Lower lobe of right lung (tissue), 2 donors: ENCODE measurements at regions not wholly inside any gene's neighbourhood (a gene's known extent, or its start where the extent isn't known, plus 50 kb on each side); places are given as distances from the start of the nearest gene placed in this dataset.
"Not testable (repeated sequence)": the region's sequence is repeated elsewhere in the genome, so short reads cannot be mapped to it uniquely, and the experiment has no call there.

Experiments
- ATAC-seq, 2 donors: fragments of 200-7000 bp; cut with Tn5 transposase; one replicate each; pipeline ENCODE4 v1.9.1; 2020 to 2022; ENCODE audit warnings: mild to moderate bottlenecking in 2 of 2, moderate library complexity in 2 of 2
- DNase-seq: peaks from one replicate; pipeline ENCODE4 v3.0.0-alpha.2; 2020
- H3K27ac ChIP-seq: fragments of 200-600 bp; one replicate; pipeline ENCODE4 v1.8.0; 2022
- H3K27me3 ChIP-seq: fragments of 200-600 bp; one replicate; pipeline ENCODE4 v1.8.0; 2022; ENCODE audit warnings: low read depth
- H3K36me3 ChIP-seq: fragments of 200-600 bp; one replicate; pipeline ENCODE4 v1.8.0; 2022; ENCODE audit warnings: mild to moderate bottlenecking
- H3K4me1 ChIP-seq: fragments of 200-600 bp; one replicate; pipeline ENCODE4 v1.8.0; 2022
- H3K4me3 ChIP-seq: fragments of 200-600 bp; one replicate; pipeline ENCODE4 v1.8.0; 2022; ENCODE audit warnings: mild to moderate bottlenecking
- H3K9me3 ChIP-seq: fragments of 200-600 bp; one replicate; pipeline ENCODE4 v1.8.0; 2022
- CTCF ChIP-seq: fragments of 200-600 bp; IDR thresholded peaks from one replicate; pipeline ENCODE4 v1.8.0; 2022; ENCODE audit warnings: antibody characterized with exemption, mild to moderate bottlenecking
- intact Hi-C: fragments of 100-400 bp; cut with DNase I; formaldehyde crosslinking; loops from one replicate; pipeline ENCODE4 v1.11.0; 2022
- donor health status: DM: no; HTN: yes; CAD: no; lungs with severe emphysema.

GRCh38 chr22:34623580-34623979, 442.4 kb upstream of the ISX start:
- no peaks in the 10 kb centered on the region for H3K27me3 ChIP-seq
- no peaks in the 10 kb centered on the region for H3K4me1 ChIP-seq
- no peak for TF ChIP-seq CTCF
- H3K36me3 ChIP-seq, result no peaks in the 10 kb centered on the region
- DNase-seq (no peak), ATAC-seq (no peak)
- no peak overlapping the region for H3K4me3 ChIP-seq
- intact Hi-C loops, result no loop called here
- no peak overlapping the region for H3K27ac ChIP-seq
- no peaks in the 10 kb centered on the region for H3K9me3 ChIP-seq

- H3K4me1 ChIP-seq, DNase-seq, intact Hi-C loops, H3K27me3 ChIP-seq, H3K36me3 ChIP-seq, H3K9me3 ChIP-seq, H3K27ac ChIP-seq, H3K4me3 ChIP-seq, ATAC-seq: not testable (repeated sequence)
Measured at GRCh38 chr22:34625892-34626291, 440.1 kb upstream of the ISX start.

GRCh38 chr22:34638128-34638527, 427.8 kb upstream of the ISX start:
- H3K9me3 ChIP-seq, result no peaks in the 10 kb centered on the region
- no peaks in the 10 kb centered on the region for H3K4me1 ChIP-seq
- DNase-seq, result no peak
- H3K27me3 ChIP-seq, result peaks cover 3% of the 10 kb centered on the region
- no peak for TF ChIP-seq CTCF
- no peak overlapping the region for H3K27ac ChIP-seq
- H3K36me3 ChIP-seq, result no peaks in the 10 kb centered on the region
- no peak for ATAC-seq
- intact Hi-C loops, result no loop called here
- H3K4me3 ChIP-seq, result no peak overlapping the region

- no peak for TF ChIP-seq CTCF
- intact Hi-C loops, result no loop called here
- Histone ChIP-seq H3K27me3 (peaks cover 7% of the 10 kb centered on the region), H3K4me1 (no peaks in the 10 kb centered on the region), H3K27ac (no peak overlapping the region), H3K36me3 (no peaks in the 10 kb centered on the region), H3K4me3 (no peak overlapping the region), H3K9me3 (no peaks in the 10 kb centered on the region)
- DNase-seq (no peak), ATAC-seq (no peak)
Measured at GRCh38 chr22:34639911-34640310, 426.0 kb upstream of the ISX start.

GRCh38 chr22:34645375-34645774, 420.6 kb upstream of the ISX start:
- H3K9me3 ChIP-seq, result no peaks in the 10 kb centered on the region
- intact Hi-C loops, result no loop called here
- no peaks in the 10 kb centered on the region for H3K4me1 ChIP-seq
- TF ChIP-seq CTCF, result no peak
- no peak overlapping the region for H3K27ac ChIP-seq
- H3K36me3 ChIP-seq, result no peaks in the 10 kb centered on the region
- no peak overlapping the region for H3K4me3 ChIP-seq
- no peak for DNase-seq
- peaks cover 7% of the 10 kb centered on the region for H3K27me3 ChIP-seq
- no peak for ATAC-seq

GRCh38 chr22:34669001-34669400, 397.0 kb upstream of the ISX start:
- Histone ChIP-seq H3K9me3 (no peaks in the 10 kb centered on the region), H3K27ac (no peak overlapping the region), H3K4me1 (no peaks in the 10 kb centered on the region), H3K36me3 (no peaks in the 10 kb centered on the region), H3K27me3 (no peaks in the 10 kb centered on the region), H3K4me3 (no peak overlapping the region)
- no peak for DNase-seq
- intact Hi-C loops, result no loop called here
- TF ChIP-seq CTCF, result no peak
- ATAC-seq, result no peak

- H3K4me1 ChIP-seq, ATAC-seq, DNase-seq, H3K9me3 ChIP-seq, H3K27ac ChIP-seq, intact Hi-C loops, H3K27me3 ChIP-seq, H3K4me3 ChIP-seq, H3K36me3 ChIP-seq: not testable (repeated sequence)
Measured at GRCh38 chr22:34683031-34683430, 382.9 kb upstream of the ISX start.

GRCh38 chr22:34684278-34684677, 381.7 kb upstream of the ISX start:
- H3K36me3 ChIP-seq, H3K27me3 ChIP-seq, ATAC-seq, H3K27ac ChIP-seq, H3K4me3 ChIP-seq, H3K9me3 ChIP-seq, DNase-seq, H3K4me1 ChIP-seq, intact Hi-C loops: not testable (repeated sequence)
